Activated T-cell treated with anti-CD3 and anti-CD28 coated beads for 4 hours (primary cell): ENCODE measurements at regions not wholly inside any gene's neighbourhood (a gene's known extent, or its start where the extent isn't known, plus 50 kb on each side); places are given as distances from the start of the nearest gene placed in this dataset.
"Not testable (repeated sequence)": the region's sequence is repeated elsewhere in the genome, so short reads cannot be mapped to it uniquely, and the experiment has no call there.

Experiments
- DNase-seq: peaks from one replicate; pipeline ENCODE4 v3.0.0-alpha.2; 2020

GRCh38 chr5:126236994-126237393 is 186.2 kb upstream of the GRAMD2B start:
- DNase-seq: no peak

- DNase-seq: no peak
Measured at GRCh38 chr5:126248611-126249010, 174.6 kb upstream of the GRAMD2B start.

- DNase-seq: no peak
Measured at GRCh38 chr5:126251024-126251423, 172.2 kb upstream of the GRAMD2B start.

- DNase-seq: no peak
Measured at GRCh38 chr5:126253406-126253805, 169.8 kb upstream of the GRAMD2B start.

GRCh38 chr5:126263591-126264184 is 159.5 kb upstream of the GRAMD2B start:
- DNase-seq: no peak

GRCh38 chr5:126265917-126266316 is 157.3 kb upstream of the GRAMD2B start:
- no peak for DNase-seq

- no peak for DNase-seq
Measured at GRCh38 chr5:126267438-126267837, 155.8 kb upstream of the GRAMD2B start.

GRCh38 chr5:126268697-126269315 is 154.4 kb upstream of the GRAMD2B start:
- no peak for DNase-seq

GRCh38 chr5:126269511-126269910 is 153.7 kb upstream of the GRAMD2B start:
- DNase-seq: no peak

GRCh38 chr5:126271141-126271540 is 152.1 kb upstream of the GRAMD2B start:
- DNase-seq: no peak

GRCh38 chr5:126274076-126274762 is 149.0 kb upstream of the GRAMD2B start:
- DNase-seq: no peak

GRCh38 chr5:126274763-126275125 is 148.5 kb upstream of the GRAMD2B start:
- no peak for DNase-seq

GRCh38 chr5:126277762-126278161 is 145.4 kb upstream of the GRAMD2B start:
- no peak for DNase-seq

GRCh38 chr5:126280343-126280742 is 142.9 kb upstream of the GRAMD2B start:
- DNase-seq: no peak

GRCh38 chr5:126280846-126281245 is 142.4 kb upstream of the GRAMD2B start:
- no peak for DNase-seq

GRCh38 chr5:126284977-126285696 is 138.1 kb upstream of the GRAMD2B start:
- no peak for DNase-seq

GRCh38 chr5:126296121-126296520 is 127.1 kb upstream of the GRAMD2B start:
- not testable (repeated sequence) for DNase-seq

- DNase-seq: no peak
Measured at GRCh38 chr5:126300293-126300692, 122.9 kb upstream of the GRAMD2B start.

- DNase-seq: no peak
Measured at GRCh38 chr5:126301056-126301455, 122.2 kb upstream of the GRAMD2B start.

- DNase-seq: no peak
Measured at GRCh38 chr5:126309860-126310259, 113.3 kb upstream of the GRAMD2B start.

- no peak for DNase-seq
Measured at GRCh38 chr5:126311766-126312165, 111.4 kb upstream of the GRAMD2B start.

GRCh38 chr5:126315341-126315740 is 107.9 kb upstream of the GRAMD2B start:
- no peak for DNase-seq

GRCh38 chr5:126332326-126332725 is 90.9 kb upstream of the GRAMD2B start:
- no peak for DNase-seq

GRCh38 chr5:126334760-126335159 is 88.4 kb upstream of the GRAMD2B start:
- DNase-seq: no peak
